Activated CD8-positive, alpha-beta memory T cell treated with anti-CD3 and anti-CD28 coated beads for 4 hours (primary cell): ENCODE measurements at regions not wholly inside any gene's neighbourhood (a gene's known extent, or its start where the extent isn't known, plus 50 kb on each side); places are given as distances from the start of the nearest gene placed in this dataset.
"Not testable (repeated sequence)": the region's sequence is repeated elsewhere in the genome, so short reads cannot be mapped to it uniquely, and the experiment has no call there.

ENCODE experiments used
- DNase-seq, 2 donors: peaks; one replicate each; pipeline ENCODE4 v3.0.0-alpha.2; 2020; ENCODE audit warnings: low read depth in 2 of 2

DNA sequence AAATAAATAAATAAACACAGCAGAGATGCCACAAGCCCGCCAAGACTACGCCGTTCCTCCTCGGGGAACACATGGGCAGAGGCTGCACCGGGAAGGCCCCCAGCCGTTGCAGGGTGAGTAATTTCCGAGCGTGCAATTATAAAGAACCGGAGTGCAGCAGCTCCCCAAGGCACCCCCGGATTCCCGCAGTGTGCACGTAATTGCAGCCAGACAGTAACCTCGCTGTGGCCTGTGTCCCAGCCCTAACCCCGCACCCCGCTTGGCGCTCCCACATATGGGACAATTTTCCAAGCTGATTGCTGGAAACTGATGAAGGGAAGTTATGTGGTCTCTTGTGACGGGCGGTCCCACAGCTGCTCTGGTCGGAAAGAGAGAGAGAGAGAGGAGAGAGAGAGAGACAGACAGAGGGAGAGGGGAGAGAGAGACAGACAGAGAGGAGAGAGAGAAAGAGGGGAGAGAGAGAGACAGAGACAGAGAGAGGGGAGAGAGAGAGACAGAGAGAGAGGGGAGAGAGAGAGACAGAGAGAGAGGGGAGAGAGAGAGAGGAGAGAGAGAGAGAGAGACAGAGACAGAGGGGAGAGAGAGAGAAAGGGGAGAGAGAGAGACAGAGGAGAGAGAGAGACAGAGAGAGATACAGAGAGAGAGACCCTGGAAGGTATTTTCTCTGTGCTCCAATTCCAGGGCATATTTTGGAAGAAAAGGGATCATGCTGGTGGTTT is 275.4 kb downstream of the SHOX start:
- no peak for DNase-seq

DNA sequence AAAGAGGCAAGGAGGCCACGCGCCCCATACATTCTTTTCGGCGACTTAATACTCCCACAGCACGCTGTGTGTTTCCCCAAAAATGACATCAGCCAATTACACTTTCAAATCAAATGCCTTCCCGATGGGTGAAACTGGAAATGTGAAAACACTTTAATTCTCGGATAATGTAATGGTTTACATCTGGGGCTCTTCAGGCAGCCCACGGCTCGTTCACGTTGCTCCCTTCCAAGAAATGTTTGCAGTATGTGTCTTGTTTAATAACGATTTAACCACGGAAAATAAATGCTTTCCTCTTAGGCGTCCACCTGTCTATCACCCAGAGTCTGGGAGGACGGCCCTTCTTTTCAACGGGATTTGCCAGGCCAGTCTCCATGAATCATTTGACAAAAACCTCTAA is 272.5 kb downstream of the SHOX start:
- DNase-seq: no peak

DNA sequence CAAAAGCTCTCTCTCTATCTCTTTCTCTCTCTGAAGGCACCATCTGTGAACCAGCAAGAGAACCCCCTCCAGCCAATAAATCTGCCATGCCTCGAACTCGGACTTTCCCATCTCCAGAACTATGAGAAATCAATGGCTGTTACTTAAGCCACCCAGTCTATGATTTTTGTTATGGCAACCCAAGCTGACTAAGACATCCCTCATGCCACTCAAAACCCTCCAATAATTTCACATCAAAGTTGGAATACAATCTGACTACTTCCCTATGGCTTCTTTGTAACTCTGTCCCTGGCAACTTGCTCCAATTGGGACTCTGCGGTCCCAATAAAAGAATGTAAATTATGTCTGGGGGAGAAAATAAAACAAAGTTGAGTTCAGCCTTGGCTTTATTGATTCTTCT is 265.7 kb downstream of the SHOX start:
- DNase-seq: no peak

DNA sequence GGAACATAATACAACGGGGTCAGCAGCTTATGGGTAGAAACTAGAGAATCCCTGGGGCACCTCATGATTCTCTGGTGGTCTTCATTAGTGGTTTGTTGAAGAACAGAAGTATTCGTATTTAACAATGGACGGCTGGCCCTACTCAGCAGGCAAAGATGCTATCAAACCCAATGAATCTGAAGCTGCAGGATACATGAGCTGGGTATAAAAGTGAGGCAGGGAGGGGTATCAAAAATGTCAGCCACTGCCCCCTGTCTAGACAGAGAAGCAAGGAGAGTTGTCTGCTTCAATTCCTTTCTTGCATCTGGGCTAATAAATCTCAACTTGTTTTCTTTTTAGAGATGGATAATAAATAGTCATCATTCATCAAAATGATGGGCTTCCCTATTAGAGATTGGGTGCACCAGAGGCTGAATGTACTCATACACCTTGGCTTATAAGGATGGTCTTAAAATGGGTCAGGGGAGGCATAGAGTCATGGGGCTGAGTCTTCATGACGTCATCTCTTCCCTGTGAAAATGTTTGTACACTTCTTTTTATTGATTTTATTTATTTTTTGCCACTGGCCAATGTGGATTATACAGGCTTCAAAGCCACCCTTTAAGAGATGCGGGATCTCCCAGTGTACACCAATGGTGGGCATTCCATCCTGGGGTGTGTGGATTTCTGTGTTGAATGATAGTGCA is 259.5 kb downstream of the SHOX start:
- DNase-seq: no peak

DNA sequence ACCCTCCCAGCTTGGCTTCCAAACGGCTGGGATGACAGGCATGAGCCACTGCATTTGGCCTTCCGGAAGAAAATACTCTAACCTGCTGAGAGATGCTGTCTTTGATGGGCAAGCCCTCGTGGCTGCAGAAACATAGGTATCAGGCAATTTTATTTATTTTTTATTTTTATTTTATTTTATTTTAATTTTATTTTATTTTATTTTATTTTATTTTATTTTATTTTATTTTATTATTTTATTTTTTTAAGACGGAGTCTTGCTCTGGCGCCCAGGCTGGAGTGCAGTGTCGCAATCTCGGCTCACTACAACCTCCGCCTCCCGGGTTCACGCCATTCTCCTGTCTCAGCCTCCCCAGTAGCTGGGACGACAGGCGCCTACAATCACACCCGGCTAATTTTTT is 257.1 kb downstream of the SHOX start:
- not testable (repeated sequence) for DNase-seq

DNA sequence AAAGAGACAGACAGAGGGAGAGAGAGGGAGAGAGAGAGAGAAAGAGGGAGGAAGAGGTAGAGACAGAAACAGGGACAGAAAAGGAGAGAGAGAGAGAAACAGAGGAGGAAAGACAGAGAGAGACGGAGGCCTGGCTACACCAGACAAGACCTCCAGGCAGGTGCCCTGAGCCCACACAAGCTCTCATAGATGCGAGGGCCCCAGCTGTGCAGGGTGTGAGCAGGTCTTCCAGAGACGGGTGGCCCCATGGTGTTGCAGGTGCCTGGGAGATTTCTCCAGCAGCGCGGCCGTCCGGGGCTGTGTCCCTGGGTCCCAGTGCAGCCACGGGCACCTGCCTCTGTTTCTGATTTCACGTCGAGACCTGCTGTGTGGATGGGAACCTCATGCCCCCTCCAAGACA is 253.0 kb downstream of the SHOX start:
- DNase-seq: no peak

DNA sequence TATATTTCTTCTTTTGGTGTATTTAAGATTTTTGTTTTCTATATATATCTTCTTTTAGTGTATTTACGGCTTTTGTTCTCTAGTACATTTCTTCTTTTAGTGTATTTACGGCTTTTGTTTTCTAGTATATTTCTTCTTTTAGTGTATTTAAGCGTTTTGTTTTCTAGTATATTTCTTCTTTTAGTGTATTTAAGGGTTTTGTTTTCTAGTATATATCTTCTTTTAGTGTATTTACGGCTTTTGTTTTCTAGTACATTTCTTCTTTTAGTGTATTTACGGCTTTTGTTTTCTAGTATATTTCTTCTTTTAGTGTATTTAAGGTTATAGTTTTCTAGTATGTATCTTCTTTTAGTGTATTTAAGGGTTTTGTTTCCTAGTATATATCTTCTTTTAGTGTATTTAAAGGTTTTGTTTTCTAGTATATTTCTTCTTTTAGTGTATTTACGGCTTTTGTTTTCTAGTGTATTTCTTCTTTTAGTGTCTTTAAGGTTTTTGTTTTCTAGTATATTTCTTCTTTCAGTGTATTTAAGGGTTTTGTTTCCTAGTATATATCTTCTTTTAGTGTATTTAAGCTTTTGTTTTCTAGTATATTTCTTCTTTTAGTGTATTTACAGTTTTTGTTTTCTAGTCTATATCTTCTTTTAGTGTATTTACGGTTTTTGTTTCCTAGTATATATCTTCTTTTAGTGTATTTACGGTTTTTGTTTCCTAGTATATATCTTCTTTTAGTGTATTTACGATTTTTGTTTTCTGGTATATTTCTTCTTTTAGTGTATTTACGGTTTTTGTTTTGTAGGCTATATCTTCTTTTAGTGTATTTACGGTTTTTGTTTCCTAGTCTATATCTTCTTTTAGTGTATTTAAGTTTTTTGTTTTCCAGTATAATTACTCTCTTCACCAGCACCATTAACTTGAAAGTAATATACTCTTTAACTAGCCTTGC is 249.4 kb downstream of the SHOX start:
- not testable (repeated sequence) for DNase-seq

DNA sequence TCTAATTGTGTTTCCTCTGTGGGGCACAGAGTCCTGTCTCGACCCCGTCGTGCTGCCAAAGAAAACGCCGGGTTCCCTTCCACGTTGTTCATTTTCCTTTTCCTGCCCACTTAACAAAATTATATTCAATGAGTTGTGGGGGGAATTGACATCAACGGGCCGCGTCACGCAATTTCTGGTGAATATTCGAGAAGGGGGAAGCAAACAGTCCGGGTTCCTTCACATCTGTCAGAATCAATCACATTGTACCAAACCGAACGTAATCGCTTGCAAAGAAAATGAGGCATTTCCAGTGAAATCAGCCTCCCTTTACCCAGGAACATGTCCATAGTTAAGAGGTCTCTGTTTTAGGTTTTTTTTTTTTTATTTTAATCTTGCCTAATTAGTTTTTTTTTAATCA is 243.5 kb downstream of the SHOX start:
- DNase-seq: no peak

DNA sequence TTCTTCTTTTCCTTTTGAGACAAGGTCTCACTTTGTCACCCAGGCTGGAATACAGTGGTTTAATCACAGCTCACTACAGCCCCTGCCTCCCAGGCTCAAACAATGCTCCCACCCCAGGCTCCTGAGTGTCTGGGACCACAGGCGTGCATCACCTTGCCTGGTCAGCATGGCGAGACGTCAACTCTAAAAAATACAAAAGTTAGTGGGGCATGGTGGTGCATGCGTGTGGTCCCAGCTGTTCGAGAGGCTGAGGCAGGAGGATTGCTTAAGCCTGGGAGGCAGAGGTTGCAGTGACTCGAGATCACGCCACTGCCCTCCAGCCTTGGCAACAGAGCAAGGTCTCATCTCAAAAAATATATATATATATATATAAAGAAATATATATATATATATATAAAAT is 242.4 kb downstream of the SHOX start:
- DNase-seq: no peak

DNA sequence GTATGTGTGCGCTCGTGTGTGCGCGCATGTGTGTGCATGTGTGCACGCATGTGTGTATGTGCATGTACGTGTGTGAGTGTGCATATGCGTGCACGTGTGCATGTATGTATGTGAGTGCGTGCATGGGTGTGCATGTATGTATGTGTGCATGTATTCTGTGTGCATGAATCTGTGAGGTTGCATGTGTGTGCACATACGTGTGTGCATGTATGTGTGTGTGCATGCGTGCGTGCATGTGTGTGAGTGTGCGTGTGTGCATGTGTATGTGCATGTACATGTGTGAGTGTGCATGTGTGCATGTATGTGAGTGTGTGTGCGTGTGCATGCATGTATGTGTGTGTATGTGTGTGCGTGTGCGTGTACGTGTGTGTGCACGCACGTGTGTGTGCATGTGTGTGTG is 241.5 kb downstream of the SHOX start:
- DNase-seq: no peak

DNA sequence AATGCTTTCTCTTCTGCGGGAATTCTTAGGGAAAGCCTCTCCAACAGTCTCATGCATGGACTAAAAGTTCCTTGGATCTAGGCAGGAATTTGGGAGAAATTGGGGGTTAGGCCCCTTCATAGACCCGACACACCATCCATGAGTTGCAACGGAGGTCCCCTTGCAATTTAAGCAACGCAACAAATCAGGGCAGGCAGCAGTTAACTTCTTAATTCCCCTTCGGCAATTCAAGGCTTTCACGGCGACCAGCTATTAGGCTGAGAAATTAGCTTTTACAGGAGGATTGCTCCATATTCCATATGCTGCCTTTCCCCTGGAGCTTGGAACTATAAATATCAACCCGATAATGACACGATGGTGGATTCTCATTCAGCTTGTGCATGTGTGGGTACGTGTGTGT is 241.0 kb downstream of the SHOX start:
- DNase-seq: no peak

DNA sequence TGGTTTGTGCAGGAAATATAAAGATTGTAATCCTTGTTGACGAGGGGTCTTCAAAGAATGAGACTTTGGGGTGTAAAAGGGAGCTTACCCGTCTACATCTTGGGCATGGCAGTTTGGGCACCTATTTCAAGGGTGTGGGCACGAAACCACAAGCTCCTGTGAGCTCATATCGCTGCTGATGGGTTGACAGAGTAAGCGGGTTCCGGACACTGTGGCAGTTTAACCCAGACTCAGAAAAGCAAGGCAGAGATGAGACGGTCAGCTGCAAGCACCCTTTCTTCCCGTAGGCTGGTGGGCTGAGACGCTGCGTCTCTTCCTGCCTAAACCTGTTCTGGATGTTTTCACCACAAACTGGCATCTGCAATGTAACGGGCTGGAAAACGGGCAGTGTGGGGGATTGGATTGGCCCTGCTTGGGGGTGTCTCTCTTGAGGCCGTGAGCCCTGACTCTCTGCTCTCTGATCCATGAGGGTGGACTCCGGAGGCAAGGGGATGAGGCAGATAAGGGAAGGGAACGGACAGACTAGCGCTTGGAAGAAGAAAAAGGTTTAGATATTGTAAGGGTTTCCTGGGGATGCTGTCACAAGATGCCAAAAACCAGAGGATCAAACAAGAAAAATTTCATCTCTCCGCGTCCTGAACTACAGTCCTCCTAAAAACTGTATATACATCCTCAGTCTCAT is 237.5 kb downstream of the SHOX start:
- DNase-seq: no peak

DNA sequence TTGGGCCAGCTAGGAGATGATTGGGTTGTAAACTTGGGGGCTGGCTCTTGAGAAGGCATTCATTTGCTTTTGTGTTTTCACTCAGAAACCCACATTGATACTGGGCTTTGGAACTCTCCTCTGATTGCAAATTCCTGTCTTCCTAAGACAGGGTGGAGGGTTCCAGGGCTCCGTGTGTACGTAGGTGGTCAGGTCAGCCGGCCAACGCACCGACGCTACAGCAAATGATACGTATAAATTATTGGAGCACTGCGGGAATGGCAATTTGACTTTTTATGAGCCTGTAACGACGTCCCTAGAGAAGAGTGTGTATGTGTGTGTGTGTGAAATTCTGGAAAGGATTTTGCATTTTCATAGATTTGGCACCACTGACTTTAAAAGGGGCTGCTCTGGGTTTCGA is 236.9 kb downstream of the SHOX start:
- DNase-seq: no peak

DNA sequence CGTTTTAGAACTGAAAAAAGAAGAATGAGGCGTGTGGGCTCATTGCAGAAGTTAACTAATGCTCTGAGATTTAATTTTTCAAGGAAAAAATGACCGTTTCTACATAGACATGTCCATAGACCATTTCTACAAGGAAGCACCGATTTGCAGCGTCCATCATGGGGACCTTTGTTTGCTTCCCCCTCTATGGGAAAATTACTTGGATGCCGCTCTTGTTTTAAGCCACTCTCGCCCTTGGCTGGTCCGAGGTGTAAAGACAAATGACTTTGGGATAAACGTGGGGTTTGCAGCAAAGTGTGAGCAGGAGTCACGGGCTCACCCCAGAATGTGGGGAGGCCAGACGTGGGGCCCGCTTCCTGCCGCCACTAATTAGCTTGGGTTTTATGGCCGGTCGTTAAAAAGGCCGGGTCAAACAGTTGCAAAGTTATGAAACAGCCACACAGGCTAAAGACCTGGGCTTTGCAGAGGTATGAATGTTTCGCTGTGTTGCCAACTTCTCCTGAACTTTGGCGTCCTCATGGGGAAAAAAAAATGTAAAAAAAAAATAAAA is 235.9 kb downstream of the SHOX start:
- no peak for DNase-seq

DNA sequence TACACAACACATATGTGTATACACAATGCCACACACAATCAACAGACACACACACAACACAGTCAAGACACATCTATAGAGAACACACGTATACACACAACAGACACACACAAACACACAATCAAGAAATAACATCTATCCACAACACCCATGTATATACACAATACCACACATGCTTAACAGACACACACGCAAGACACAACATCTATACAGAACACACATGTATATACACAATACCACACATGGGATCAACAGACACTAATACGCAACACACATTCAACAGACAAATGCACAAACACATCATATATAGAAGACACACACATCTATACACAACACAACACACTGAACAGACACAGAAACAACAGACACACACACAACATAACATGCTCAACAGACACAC is 234.8 kb downstream of the SHOX start:
- no peak for DNase-seq

DNA sequence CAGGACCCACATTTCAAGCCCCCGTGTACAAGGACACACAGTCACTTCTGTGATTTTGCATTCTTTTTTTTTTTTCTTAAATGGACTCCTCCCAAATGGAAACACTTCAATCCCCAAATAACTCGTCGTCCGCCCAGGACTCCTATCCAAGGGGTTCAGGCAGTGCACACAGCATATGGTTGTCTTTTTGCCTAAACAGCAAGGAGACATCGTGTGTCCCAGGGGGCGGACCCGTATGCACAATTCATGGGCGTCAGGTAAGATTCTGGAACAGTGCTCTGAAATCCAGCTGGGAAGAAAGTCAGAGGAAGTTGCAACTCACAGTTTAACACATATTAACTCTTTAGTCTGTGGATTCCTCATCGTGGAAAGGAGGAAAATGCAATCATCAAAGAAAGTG is 231.3 kb downstream of the SHOX start:
- DNase-seq: no peak

DNA sequence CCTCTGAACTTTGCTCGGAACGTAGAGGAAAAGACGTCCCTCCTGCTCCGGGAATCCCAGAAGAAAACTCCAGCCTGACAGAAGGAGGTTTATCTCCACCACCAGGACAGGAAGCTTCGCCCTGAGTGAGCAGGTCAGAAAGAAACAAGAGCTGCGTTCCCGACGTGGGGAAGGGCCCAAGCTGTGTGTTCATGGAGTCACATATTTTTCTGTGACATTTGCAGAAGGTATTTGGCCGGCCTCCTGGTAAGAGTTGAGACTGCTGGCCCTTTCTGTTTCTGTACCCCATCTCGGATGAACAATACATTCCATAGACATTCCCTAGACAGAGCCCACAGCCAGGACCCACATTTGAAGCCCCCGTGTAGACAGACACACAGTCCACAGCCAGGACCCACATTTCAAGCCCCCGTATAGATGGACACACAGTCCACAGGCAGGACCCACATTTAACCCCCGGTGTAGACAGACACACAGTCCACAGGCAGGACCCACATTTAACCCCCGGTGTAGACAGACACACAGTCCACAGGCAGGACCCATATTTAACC is 230.8 kb downstream of the SHOX start:
- DNase-seq: no peak

DNA sequence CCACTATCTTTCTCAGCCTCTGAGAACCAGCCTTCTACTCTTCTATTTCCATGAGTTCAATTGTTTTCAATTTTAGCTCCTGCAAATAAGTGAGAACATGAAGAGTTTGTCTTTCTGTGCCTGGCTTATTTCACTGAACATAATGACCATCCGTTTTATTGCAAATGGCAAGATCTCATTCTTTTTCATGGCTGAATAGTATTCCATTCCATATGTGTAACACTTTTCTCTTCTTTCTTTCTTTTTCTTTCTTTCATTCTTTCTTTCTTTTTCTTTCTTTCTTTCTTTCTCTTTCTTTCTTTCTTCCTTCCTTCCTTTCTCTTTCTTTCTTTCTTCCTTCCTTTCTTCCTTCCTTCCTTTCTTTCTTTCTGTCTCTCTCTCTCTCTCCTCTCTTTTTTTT is 228.7 kb downstream of the SHOX start:
- DNase-seq: no peak

DNA sequence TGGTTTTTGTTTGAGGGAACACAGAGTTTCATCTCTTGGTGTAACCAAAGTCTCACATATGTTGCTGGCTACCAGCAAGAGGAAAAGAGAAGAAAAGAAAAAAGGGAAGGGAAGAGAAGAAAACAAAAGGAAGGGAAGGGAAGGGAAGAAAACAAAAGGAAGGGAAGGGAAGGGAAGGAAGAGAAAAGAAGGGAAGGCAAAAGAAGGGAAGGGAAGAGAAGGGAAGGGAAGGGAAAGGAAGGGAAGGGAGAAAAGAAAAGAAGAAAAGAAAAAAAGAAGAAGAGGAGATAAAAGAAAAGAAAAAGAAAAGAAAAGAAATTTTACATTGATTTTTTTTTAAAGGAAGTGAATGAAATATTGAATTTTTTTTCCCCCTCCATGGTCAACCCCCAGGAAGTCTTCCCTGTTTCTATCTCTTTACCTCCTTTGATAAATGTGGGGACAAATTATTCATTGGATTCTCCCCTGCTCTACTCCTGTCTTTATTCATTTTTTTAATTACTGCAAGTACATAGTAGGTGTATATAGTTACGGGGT is 228.0 kb downstream of the SHOX start:
- DNase-seq: no peak

DNA sequence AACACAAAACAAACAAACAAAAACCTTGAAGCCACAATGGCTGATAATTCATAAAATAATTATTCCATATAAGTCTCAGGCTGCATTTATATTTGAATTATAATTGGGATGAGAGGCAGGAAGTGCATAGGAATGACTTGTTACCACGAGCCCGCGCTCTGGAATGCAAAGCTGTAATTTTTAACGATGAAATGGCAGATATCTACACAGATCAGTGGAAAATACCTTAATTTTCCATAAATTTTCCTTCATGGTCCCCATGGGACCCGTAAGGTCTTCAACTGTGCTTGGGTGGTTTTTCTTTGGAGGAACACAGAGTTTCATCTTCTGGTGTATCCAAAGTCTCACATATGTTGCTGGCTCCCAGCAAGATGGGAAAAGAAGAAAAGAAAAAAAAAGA is 226.8 kb downstream of the SHOX start:
- no peak for DNase-seq
